Head of caudate nucleus (tissue), 42 donors: ENCODE measurements at regions not wholly inside any gene's neighbourhood (a gene's known extent, or its start where the extent isn't known, plus 50 kb on each side); places are given as distances from the start of the nearest gene placed in this dataset.

Experiments used
- DNase-seq, 42 donors: peaks; one replicate each; pipeline versions ENCODE4 v3.0.0 to v3.0.0-alpha.2; 2020 to 2021; ENCODE audit warnings: mixed read lengths in 7 of 42
- intact Hi-C: fragments of 100-400 bp; cut with DNase I; formaldehyde crosslinking; loops from one replicate; pipeline ENCODE4 v1.15.0; 2022

GRCh38 chr4:13316354-13316753 is 167.8 kb downstream of the RAB28 start:
- DNase-seq = no peak

GRCh38 chr4:13313856-13314255 is 170.3 kb downstream of the RAB28 start:
- DNase-seq = no peak
- intact Hi-C loops = no loop called here

More at GRCh38 chr4:13316354-13316753, 167.8 kb downstream of the RAB28 start:
- intact Hi-C loops = no loop called here

GRCh38 chr4:13312264-13312663 is 171.9 kb downstream of the RAB28 start:
- intact Hi-C loops = no loop called here

GRCh38 chr4:13309751-13310150 is 174.4 kb downstream of the RAB28 start:
- no peak for DNase-seq
- intact Hi-C loops = no loop called here

More at GRCh38 chr4:13312264-13312663, 171.9 kb downstream of the RAB28 start:
- DNase-seq = no peak

- intact Hi-C loops = no loop called here
- DNase-seq = no peak
Observed at GRCh38 chr4:13306356-13306755, 177.8 kb downstream of the RAB28 start.

- no peak for DNase-seq
- intact Hi-C loops = no loop called here
Observed at GRCh38 chr4:13302876-13303275, 181.3 kb downstream of the RAB28 start.

- DNase-seq = no peak
- intact Hi-C loops = no loop called here
Observed at GRCh38 chr4:13299343-13299742, 184.8 kb downstream of the RAB28 start.

GRCh38 chr4:13298655-13299054 is 185.5 kb downstream of the RAB28 start:
- intact Hi-C loops = no loop called here
- DNase-seq = no peak

- intact Hi-C loops = no loop called here
- no peak for DNase-seq
Observed at GRCh38 chr4:13296986-13297385, 187.2 kb downstream of the RAB28 start.

GRCh38 chr4:13294961-13295605 is 189.1 kb downstream of the RAB28 start:
- no peak for DNase-seq
- intact Hi-C loops = no loop called here

GRCh38 chr4:13292372-13292771 is 191.8 kb downstream of the RAB28 start:
- intact Hi-C loops = no loop called here
- DNase-seq = no peak

GRCh38 chr4:13289391-13289790 is 194.7 kb downstream of the RAB28 start:
- no peak for DNase-seq
- intact Hi-C loops = no loop called here

- DNase-seq = no peak
- intact Hi-C loops = no loop called here
Observed at GRCh38 chr4:13285336-13285735, 198.8 kb downstream of the RAB28 start.

GRCh38 chr4:13284932-13285331 is 199.2 kb downstream of the RAB28 start:
- intact Hi-C loops = no loop called here
- DNase-seq = no peak

GRCh38 chr4:13276357-13276756 is 207.8 kb downstream of the RAB28 start:
- intact Hi-C loops = no loop called here
- DNase-seq = no peak

- intact Hi-C loops = no loop called here
- DNase-seq = no peak
Observed at GRCh38 chr4:13268703-13269102, 215.4 kb downstream of the RAB28 start.

- intact Hi-C loops = no loop called here
Observed at GRCh38 chr4:13268165-13268564, 216.0 kb downstream of the RAB28 start.

GRCh38 chr4:13267091-13267490 is 217.0 kb downstream of the RAB28 start:
- no peak for DNase-seq
- intact Hi-C loops = no loop called here

More at GRCh38 chr4:13268165-13268564, 216.0 kb downstream of the RAB28 start:
- no peak for DNase-seq

- intact Hi-C loops = no loop called here
- DNase-seq = no peak
Observed at GRCh38 chr4:13266687-13267086, 217.5 kb downstream of the RAB28 start.

GRCh38 chr4:13263967-13264525 is 220.1 kb downstream of the RAB28 start:
- DNase-seq = no peak
- intact Hi-C loops = no loop called here

- intact Hi-C loops = no loop called here
Observed at GRCh38 chr4:13262816-13263215, 221.3 kb downstream of the RAB28 start.

More at GRCh38 chr4:13262816-13263215, 221.3 kb downstream of the RAB28 start:
- DNase-seq = no peak
